G401 (cell line): ENCODE measurements at regions not wholly inside any gene's neighbourhood (a gene's known extent, or its start where the extent isn't known, plus 50 kb on each side); places are given as distances from the start of the nearest gene placed in this dataset.

Experiments used
- DNase-seq: peaks from one replicate; pipeline ENCODE4 v3.0.0-alpha.2; 2015; ENCODE audit warnings: low spot score
- in situ Hi-C: cut with HindIII; loops from 2 replicates; pipeline ENCODE4 v1.10.0; 2016; ENCODE audit warnings: low sequenced_read_pairs, mixed read lengths

- in situ Hi-C loops = no loop called here
- no peak for DNase-seq
These were observed 54.1 kb upstream of the DAB2 start for GRCh38 chr5:39478863-39479262.

- in situ Hi-C loops = no loop called here
These were observed 52.1 kb upstream of the DAB2 start for GRCh38 chr5:39476843-39477220.

GRCh38 chr5:39475881-39476842, 51.4 kb upstream of the DAB2 start:
- in situ Hi-C loops = no loop called here
- no peak for DNase-seq

More at GRCh38 chr5:39476843-39477220, 52.1 kb upstream of the DAB2 start:
- DNase-seq = no peak

GRCh38 chr5:39475159-39475571, 50.4 kb upstream of the DAB2 start:
- no peak for DNase-seq
- in situ Hi-C loops = no loop called here
